ENCODE measurements at regions not wholly inside any gene's neighbourhood (a gene's known extent, or its start where the extent isn't known, plus 50 kb on each side); places are given as distances from the start of the nearest gene placed in this dataset.

DNA sequence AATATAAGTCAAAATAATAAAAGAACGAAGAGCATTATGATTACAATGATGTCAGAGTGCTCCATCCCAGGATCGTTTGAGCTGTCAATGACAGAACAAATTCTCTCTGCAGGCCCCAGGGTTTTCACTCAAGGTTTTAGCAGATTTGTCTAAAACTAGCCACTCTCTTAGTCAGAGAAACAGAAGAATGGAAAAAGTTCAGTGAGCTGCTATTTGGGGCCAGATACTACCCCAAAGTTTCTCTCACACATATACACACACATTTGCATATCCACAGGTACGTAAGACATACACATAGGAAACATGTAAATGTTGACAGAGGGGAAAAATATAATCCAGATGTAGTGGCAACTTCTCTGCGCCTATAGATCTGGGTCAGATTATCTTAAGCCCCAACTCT lies 76.3 kb upstream of the SEMA6A start:
- no peak overlapping the region for H3K9ac ChIP-seq (ENCODE audit: control insufficient read depth, extremely low read depth, insufficient read depth, low read length)
- no peaks in the 10 kb centered on the region for H3K4me1 ChIP-seq (ENCODE audit: control insufficient read depth, extremely low read depth, insufficient read depth, low read length)
- no peak overlapping the region for H3K4me2 ChIP-seq (ENCODE audit: control insufficient read depth, extremely low read depth, insufficient read depth, low read depth, low read length)
- no peak overlapping the region for H3K27ac ChIP-seq (ENCODE audit: control insufficient read depth, insufficient read depth, low read length)
- H4K20me1 ChIP-seq (ENCODE audit: control insufficient read depth, extremely low read depth, insufficient read depth, low read length), result no peaks in the 10 kb centered on the region
- no peaks in the 10 kb centered on the region for H3K79me2 ChIP-seq (ENCODE audit: control insufficient read depth, insufficient read depth, low read length)
- TF ChIP-seq EZH2 (IDR thresholded peaks at IDR 0.05; ENCODE audit: low read length), result no peak
- TF ChIP-seq, protein P1, sequence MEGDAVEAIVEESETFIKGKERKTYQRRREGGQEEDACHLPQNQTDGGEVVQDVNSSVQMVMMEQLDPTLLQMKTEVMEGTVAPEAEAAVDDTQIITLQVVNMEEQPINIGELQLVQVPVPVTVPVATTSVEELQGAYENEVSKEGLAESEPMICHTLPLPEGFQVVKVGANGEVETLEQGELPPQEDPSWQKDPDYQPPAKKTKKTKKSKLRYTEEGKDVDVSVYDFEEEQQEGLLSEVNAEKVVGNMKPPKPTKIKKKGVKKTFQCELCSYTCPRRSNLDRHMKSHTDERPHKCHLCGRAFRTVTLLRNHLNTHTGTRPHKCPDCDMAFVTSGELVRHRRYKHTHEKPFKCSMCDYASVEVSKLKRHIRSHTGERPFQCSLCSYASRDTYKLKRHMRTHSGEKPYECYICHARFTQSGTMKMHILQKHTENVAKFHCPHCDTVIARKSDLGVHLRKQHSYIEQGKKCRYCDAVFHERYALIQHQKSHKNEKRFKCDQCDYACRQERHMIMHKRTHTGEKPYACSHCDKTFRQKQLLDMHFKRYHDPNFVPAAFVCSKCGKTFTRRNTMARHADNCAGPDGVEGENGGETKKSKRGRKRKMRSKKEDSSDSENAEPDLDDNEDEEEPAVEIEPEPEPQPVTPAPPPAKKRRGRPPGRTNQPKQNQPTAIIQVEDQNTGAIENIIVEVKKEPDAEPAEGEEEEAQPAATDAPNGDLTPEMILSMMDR (optimal IDR thresholded peaks at IDR 0.05 in 1 of 3, IDR thresholded peaks at IDR 0.05 in 1 of 3, conservative IDR thresholded peaks at IDR 0.05 in 1 of 3; ENCODE audit: extremely low read depth in 1 of 3, insufficient read depth in 2 of 3, low read length in 3 of 3), result no peak
- dilution Hi-C loops (cut with MboI; ENCODE audit: extremely low pct_ligation_motif_present, low sequenced_read_pairs), result no loop called here
- no peak overlapping the region for H2AFZ ChIP-seq (ENCODE audit: control insufficient read depth, low read length)
- DNase-seq (ENCODE audit: low read depth, low spot score), result no peak
- H3K36me3 ChIP-seq (ENCODE audit: control insufficient read depth in 2 of 2, extremely low read depth in 1 of 2, insufficient read depth in 2 of 2, low read length in 2 of 2), result no peaks in the 10 kb centered on the region
- no peak overlapping the region for H3K4me3 ChIP-seq (ENCODE audit: control insufficient read depth in 2 of 3, extremely low read depth in 1 of 3, insufficient read depth in 2 of 3, low read depth in 1 of 3, low read length in 3 of 3)
- no peaks in the 10 kb centered on the region for H3K9me3 ChIP-seq (ENCODE audit: control insufficient read depth, low read depth, low read length)
- H3K9me1 ChIP-seq (ENCODE audit: control insufficient read depth, extremely low read depth, insufficient read depth, low read length), result no peaks in the 10 kb centered on the region
- no peaks in the 10 kb centered on the region for H3K27me3 ChIP-seq (ENCODE audit: control insufficient read depth, extremely low read depth, insufficient read depth, low read length)
- FAIRE-seq, result no peak

DNA sequence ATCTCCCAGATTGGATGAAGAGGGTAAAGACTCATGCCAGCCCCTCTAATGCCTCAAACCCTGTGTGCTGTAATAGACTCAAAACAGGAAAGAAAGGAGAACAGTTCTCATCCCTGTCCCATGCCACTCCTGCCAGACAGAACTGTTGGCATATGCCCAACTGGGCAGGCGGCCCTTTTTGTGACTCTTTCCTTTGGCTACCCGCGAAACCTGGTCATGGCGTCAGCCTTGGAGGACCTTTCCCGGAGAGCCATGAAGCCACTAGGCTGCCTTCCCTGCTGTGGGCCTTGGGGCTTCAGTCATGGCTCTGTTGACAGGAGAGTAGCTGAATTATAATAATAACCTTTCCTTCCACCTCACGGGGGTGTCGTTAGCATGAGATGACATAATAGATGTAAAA lies 75.9 kb upstream of the SEMA6A start:
- dilution Hi-C loops (cut with MboI; ENCODE audit: extremely low pct_ligation_motif_present, low sequenced_read_pairs), result no loop called here

More for the DNA sequence above, 75.9 kb upstream of the SEMA6A start:
- FAIRE-seq, result no peak
- Histone ChIP-seq H3K4me2 (ENCODE audit: control insufficient read depth, extremely low read depth, insufficient read depth, low read depth, low read length) (no peak overlapping the region), H2AFZ (ENCODE audit: control insufficient read depth, low read length) (no peak overlapping the region), H3K27ac (ENCODE audit: control insufficient read depth, insufficient read depth, low read length) (no peak overlapping the region), H3K36me3 (ENCODE audit: control insufficient read depth in 2 of 2, extremely low read depth in 1 of 2, insufficient read depth in 2 of 2, low read length in 2 of 2) (no peaks in the 10 kb centered on the region), H3K27me3 (ENCODE audit: control insufficient read depth, extremely low read depth, insufficient read depth, low read length) (no peaks in the 10 kb centered on the region), H3K4me1 (ENCODE audit: control insufficient read depth, extremely low read depth, insufficient read depth, low read length) (no peaks in the 10 kb centered on the region), H3K9ac (ENCODE audit: control insufficient read depth, extremely low read depth, insufficient read depth, low read length) (no peak overlapping the region), H3K79me2 (ENCODE audit: control insufficient read depth, insufficient read depth, low read length) (no peaks in the 10 kb centered on the region), H3K9me3 (ENCODE audit: control insufficient read depth, low read depth, low read length) (no peaks in the 10 kb centered on the region), H3K4me3 (ENCODE audit: control insufficient read depth in 2 of 3, extremely low read depth in 1 of 3, insufficient read depth in 2 of 3, low read depth in 1 of 3, low read length in 3 of 3) (no peak overlapping the region), H3K9me1 (ENCODE audit: control insufficient read depth, extremely low read depth, insufficient read depth, low read length) (no peaks in the 10 kb centered on the region), H4K20me1 (ENCODE audit: control insufficient read depth, extremely low read depth, insufficient read depth, low read length) (no peaks in the 10 kb centered on the region)
- no peak for DNase-seq (ENCODE audit: low read depth, low spot score)
- TF ChIP-seq EZH2 (IDR thresholded peaks at IDR 0.05; ENCODE audit: low read length), result no peak
- TF ChIP-seq, protein P1 (optimal IDR thresholded peaks at IDR 0.05 in 1 of 3, IDR thresholded peaks at IDR 0.05 in 1 of 3, conservative IDR thresholded peaks at IDR 0.05 in 1 of 3; ENCODE audit: extremely low read depth in 1 of 3, insufficient read depth in 2 of 3, low read length in 3 of 3), result no peak

Data from keratinocyte (primary cell).